IMR-90 (cell line): ENCODE measurements at regions not wholly inside any gene's neighbourhood (a gene's known extent, or its start where the extent isn't known, plus 50 kb on each side); places are given as distances from the start of the nearest gene placed in this dataset.

Experiments used
- ATAC-seq: fragments of 200-7000 bp; cut with Tn5 transposase; 2 replicates; pipeline ENCODE4 v1.9.1; 2020; ENCODE audit warnings: low read depth, mild to moderate bottlenecking, moderate library complexity
- BruUV-seq: library from RNA; stranded (reverse); fragments of 400-500 nt; replicated peaks from 2 replicates; lab custom pipeline; 2021; lab: Mats Ljungman, UMichigan
- CTCF ChIA-PET: fragments of 300-600 bp; formaldehyde crosslinking; extraction: SDS; loops from one replicate; lab custom pipeline; 2021; ENCODE audit warnings: antibody characterized with exemption; lab: Yijun Ruan, JAX
- POLR2A ChIA-PET: fragments of 300-600 bp; sonication (Branson Sonifier 250); formaldehyde crosslinking; loops from one replicate; lab custom pipeline; 2022; ENCODE audit warnings: antibody characterized with exemption; ENCODE audit not compliant: unreplicated experiment; lab: Charles Lee
- DNase-seq: peaks from one replicate; pipeline ENCODE4 v3.0.0; 2013
- H2AFZ ChIP-seq: replicated peaks from 2 replicates; pipeline ENCODE3; 2013; ENCODE audit warnings: low read length, mild to moderate bottlenecking; ENCODE audit not compliant: poor library complexity
- H2AK5ac ChIP-seq: 2 replicates; pipeline ENCODE4 v1.6.1; 2013; ENCODE audit warnings: low read depth, low read length, inconsistent platforms
- H2AK9ac ChIP-seq: replicated peaks from 2 replicates; pipeline ENCODE3; 2013; ENCODE audit warnings: mild to moderate bottlenecking, low read depth, low read length, moderate library complexity; ENCODE audit not compliant: poor library complexity
- H2BK120ac ChIP-seq: 2 replicates; pipeline ENCODE4 v1.6.1; 2013; ENCODE audit warnings: low read depth, low read length, inconsistent platforms
- H2BK15ac ChIP-seq: 3 replicates; pipeline ENCODE4 v1.6.1; 2013; ENCODE audit warnings: low read depth, low read length, inconsistent platforms
- H2BK20ac ChIP-seq: 2 replicates; pipeline ENCODE4 v1.6.1; 2013; ENCODE audit warnings: low read depth, mild to moderate bottlenecking, inconsistent platforms, low read length, moderate library complexity
- H2BK5ac ChIP-seq: 2 replicates; pipeline ENCODE4 v1.6.1; 2013; ENCODE audit warnings: mild to moderate bottlenecking, low read depth, low read length, inconsistent platforms; ENCODE audit not compliant: poor library complexity, severe bottlenecking
- H3K14ac ChIP-seq: replicated peaks from 2 replicates; pipeline ENCODE4 v1.6.1; 2013; ENCODE audit warnings: low read depth, low read length, inconsistent platforms
- H3K18ac ChIP-seq: 2 replicates; pipeline ENCODE4 v1.6.1; 2013; ENCODE audit warnings: low read depth, low read length, control low read depth
- H3K23ac ChIP-seq: 2 replicates; pipeline ENCODE4 v1.6.1; 2013; ENCODE audit warnings: low read depth, low read length, inconsistent platforms
- H3K27ac ChIP-seq: 2 replicates; pipeline ENCODE4 v1.5.1; 2013; ENCODE audit warnings: mild to moderate bottlenecking, control low read depth, low read length; ENCODE audit not compliant: insufficient read depth
- H3K27me3 ChIP-seq: 2 replicates; pipeline ENCODE4 v1.6.1; 2013; ENCODE audit warnings: low read length; ENCODE audit not compliant: control insufficient read depth, insufficient read depth
- H3K36me3 ChIP-seq: 2 replicates; pipeline ENCODE4 v1.6.1; 2013; ENCODE audit warnings: low read length, mixed read lengths; ENCODE audit not compliant: control insufficient read depth, insufficient read depth
- H3K4ac ChIP-seq: 2 replicates; pipeline ENCODE4 v1.6.1; 2013; ENCODE audit warnings: low read depth, low read length, inconsistent platforms
- H3K4me1 ChIP-seq: 2 replicates; pipeline ENCODE4 v1.6.1; 2013; ENCODE audit warnings: low read length, mixed read lengths; ENCODE audit not compliant: control insufficient read depth, insufficient read depth
- H3K4me2 ChIP-seq: 2 replicates; pipeline ENCODE4 v1.6.1; 2013; ENCODE audit warnings: low read depth, mild to moderate bottlenecking, control low read depth, low read length, moderate library complexity
- H3K4me3 ChIP-seq: 2 replicates; pipeline ENCODE4 v1.5.1; 2013; ENCODE audit warnings: low read depth, mild to moderate bottlenecking, control low read depth, low read length, moderate library complexity; ENCODE audit not compliant: insufficient read depth
- H3K56ac ChIP-seq: 2 replicates; pipeline ENCODE4 v1.6.1; 2013; ENCODE audit warnings: low read length, inconsistent platforms; ENCODE audit not compliant: insufficient read depth; ENCODE audit errors: extremely low read depth
- H3K79me1 ChIP-seq, 2 experiments: 2 replicates each; pipeline ENCODE4 v1.6.1; 2013; ENCODE audit warnings: low read length in 2 of 2, inconsistent platforms in 1 of 2, low read depth in 1 of 2
- H3K9ac ChIP-seq: 2 replicates; pipeline ENCODE4 v1.6.1; 2013; ENCODE audit warnings: low read depth, low read length, control low read depth
- H3K9me1 ChIP-seq: 2 replicates; pipeline ENCODE4 v1.6.1; 2013; ENCODE audit warnings: low read length, inconsistent platforms; ENCODE audit not compliant: insufficient read depth
- H3K9me3 ChIP-seq: 2 replicates; pipeline ENCODE4 v1.6.1; 2013; ENCODE audit warnings: low read length; ENCODE audit not compliant: control insufficient read depth, insufficient read depth
- H4K20me1 ChIP-seq: 2 replicates; pipeline ENCODE4 v1.6.1; 2013; ENCODE audit warnings: low read length, inconsistent platforms; ENCODE audit not compliant: insufficient read depth
- H4K5ac ChIP-seq: 2 replicates; pipeline ENCODE4 v1.6.1; 2013; ENCODE audit warnings: mild to moderate bottlenecking, low read depth, low read length, control low read depth
- H4K8ac ChIP-seq, 2 experiments: 2 replicates each; pipeline ENCODE4 v1.6.1; 2013; ENCODE audit warnings: low read depth in 2 of 2, low read length in 2 of 2, control low read depth in 1 of 2, inconsistent platforms in 1 of 2
- H4K91ac ChIP-seq: 2 replicates; pipeline ENCODE4 v1.6.1; 2013; ENCODE audit warnings: low read depth, low read length, inconsistent platforms; ENCODE audit not compliant: insufficient read depth
- BHLHE40 ChIP-seq: fragments of 150-350 bp; IDR thresholded peaks from 2 replicates; pipeline ENCODE4 v1.6.1; 2016; ENCODE audit warnings: mild to moderate bottlenecking, low read depth, low read length
- ELK1 ChIP-seq: fragments of 150-350 bp; IDR thresholded peaks from 2 replicates; pipeline ENCODE4 v1.6.1; 2016; ENCODE audit warnings: low read depth, mild to moderate bottlenecking, low read length, moderate library complexity, borderline replicate concordance
- MAZ ChIP-seq: IDR thresholded peaks from 2 replicates; pipeline ENCODE4 v1.6.1; 2012; ENCODE audit warnings: low read depth, mild to moderate bottlenecking, low read length, improper control_type of control experiment, moderate library complexity, borderline replicate concordance
- NFE2L2 ChIP-seq: fragments of 150-350 bp; IDR thresholded peaks from 2 replicates; pipeline ENCODE4 v1.6.1; 2016; ENCODE audit warnings: low read depth, mild to moderate bottlenecking, low read length
- POLR2A ChIP-seq: IDR thresholded peaks from 2 replicates; pipeline ENCODE4 v1.6.1; 2012; ENCODE audit warnings: mild to moderate bottlenecking, low read depth, low read length
- RAD21 ChIP-seq: IDR thresholded peaks from 2 replicates; pipeline ENCODE4 v1.6.1; 2012; ENCODE audit warnings: low read length, improper control_type of control experiment
- RFX5 ChIP-seq: IDR thresholded peaks from 2 replicates; pipeline ENCODE4 v1.8.0; 2012; ENCODE audit warnings: low read depth, mild to moderate bottlenecking, low read length, moderate library complexity
- SMC3 ChIP-seq: fragments of 150-350 bp; IDR thresholded peaks from 2 replicates; pipeline ENCODE4 v1.6.1; 2016; ENCODE audit warnings: low read depth, mild to moderate bottlenecking, antibody characterized with exemption, low read length, moderate library complexity
- USF2 ChIP-seq: fragments of 150-350 bp; IDR thresholded peaks from 2 replicates; pipeline ENCODE4 v1.6.1; 2017; ENCODE audit warnings: mild to moderate bottlenecking, antibody characterized with exemption, low read length, low read depth
- WGBS, 2 experiments: methylation state at CpG; one replicate each; pipeline versions ENCODE4 v1.1.5 to v1.1.7; 2013; ENCODE audit warnings: missing lambda C conversion rate in 2 of 2; ENCODE audit not compliant: insufficient read length in 1 of 2; ENCODE audit errors: extremely low coverage in 2 of 2; 5-methylcytosine and 5-hydroxymethylcytosine counted together
- dilution Hi-C: fragments of 300-500 bp; cut with HindIII; formaldehyde crosslinking; loops from one replicate; pipeline ENCODE4 v1.14.3; 2018; ENCODE audit warnings: low sequenced_read_pairs; ENCODE audit not compliant: unreplicated experiment
- in situ Hi-C: fragments of 300-500 bp; cut with MboI; formaldehyde crosslinking; loops from 3 replicates; pipeline ENCODE4 v1.14.3; 2019; ENCODE audit warnings: low sequenced_read_pairs, inconsistent platforms, mixed read lengths
- intact Hi-C: fragments of 100-400 bp; cut with micrococcal nuclease; formaldehyde crosslinking; loops from 2 replicates; pipeline ENCODE4 v1.10.0; 2022

GRCh38 chr2:129737660-129738527 is 241.6 kb upstream of the RAB6C start:
- 43% methylated on average over 8 of the region's 15 CpGs; no CpG with 5 or more reads in 1 of the 2 experiments for WGBS, 2 experiments
- Histone ChIP-seq H3K4ac (no peak overlapping the region), H3K9ac (no peak overlapping the region), H3K79me1 (no peaks in the 10 kb centered on the region), H2AFZ (no peak overlapping the region), H2AK9ac (no peak overlapping the region), H3K18ac (no peak overlapping the region), H4K5ac (no peak overlapping the region), H3K4me1 (no peaks in the 10 kb centered on the region), H4K20me1 (no peaks in the 10 kb centered on the region; the same call in 1 of the 2 replicates), H2BK20ac (no peak overlapping the region), H2BK5ac (no peak overlapping the region), H3K36me3 (no peaks in the 10 kb centered on the region), H2BK15ac (no peak overlapping the region), H4K91ac (no peak overlapping the region), H3K14ac (no peak overlapping the region), H3K4me3 (no peak overlapping the region), H2AK5ac (no peak overlapping the region), H2BK120ac (no peak overlapping the region), H3K27me3 (no peaks in the 10 kb centered on the region), H3K9me1 (no peaks in the 10 kb centered on the region), H4K8ac (no peak overlapping the region), H3K27ac (no peak overlapping the region), H3K4me2 (no peak overlapping the region), H3K9me3 (peaks cover 46% of the 10 kb centered on the region), H3K23ac (no peak overlapping the region), H3K56ac (no peak overlapping the region)
- in situ Hi-C loops, result no loop called here
- no TSS peak for BruUV-seq
- no peak for TF ChIP-seq BHLHE40
- no peak for TF ChIP-seq POLR2A
- no peak for TF ChIP-seq ELK1
- no peak for TF ChIP-seq USF2
- no peak for TF ChIP-seq SMC3
- TF ChIP-seq NFE2L2, result no peak
- no peak for TF ChIP-seq RFX5
- TF ChIP-seq MAZ, result no peak
- no peak for TF ChIP-seq RAD21
- POLR2A ChIA-PET, result no interaction called here
- CTCF ChIA-PET, result no interaction called here
- DNase-seq (no peak), ATAC-seq (no peak)
- intact Hi-C loops, result no loop called here
- dilution Hi-C loops, result no loop called here
